Gastroesophageal sphincter (tissue), 4 donors: ENCODE measurements at regions not wholly inside any gene's neighbourhood (a gene's known extent, or its start where the extent isn't known, plus 50 kb on each side); places are given as distances from the start of the nearest gene placed in this dataset.

ENCODE experiments used
- ATAC-seq: fragments of 150-250 bp; one replicate; pipeline ENCODE4 v1.9.1; 2016; ENCODE audit warnings: mild to moderate bottlenecking, moderate library complexity
- H3K27ac ChIP-seq, 4 donors: fragments of 200-600 bp; sonication (generic) in 3 of 4; 1 replicate in 3 of 4; 2 replicates in 1 of 4; pipeline ENCODE4 v1.5.1; 2016 to 2019
- H3K27me3 ChIP-seq: fragments of 200-600 bp; sonication (generic); one replicate; pipeline ENCODE4 v1.5.1; 2019
- H3K36me3 ChIP-seq, 2 donors: fragments of 200-600 bp; sonication (generic); one replicate each; pipeline ENCODE4 v1.5.1; 2019; ENCODE audit warnings: control low read depth in 1 of 2
- H3K4me1 ChIP-seq, 3 donors: fragments of 200-600 bp; sonication (generic); 1 replicate in 2 of 3; 2 replicates in 1 of 3; pipeline ENCODE4 v1.5.1; 2016 to 2019; ENCODE audit warnings: control low read depth in 2 of 3
- H3K4me3 ChIP-seq, 2 donors: fragments of 200-600 bp; sonication (generic); one replicate each; pipeline ENCODE4 v1.5.1; 2019; ENCODE audit warnings: mild to moderate bottlenecking in 1 of 2, moderate library complexity in 1 of 2
- H3K9me3 ChIP-seq, 3 donors: fragments of 200-600 bp; sonication (generic); one replicate each; pipeline ENCODE4 v1.5.1; 2017 to 2019; ENCODE audit warnings: control low read depth in 2 of 3
- EP300 ChIP-seq: sonication (generic); formaldehyde crosslinking; IDR thresholded peaks from one replicate; pipeline ENCODE4 v1.6.1; 2017; ENCODE audit warnings: antibody characterized with exemption, mild to moderate bottlenecking
- POLR2A ChIP-seq, 2 donors: fragments of 450-650 bp; IDR thresholded peaks; one replicate each; pipeline ENCODE4 v1.6.1; 2017; ENCODE audit warnings: antibody characterized with exemption in 2 of 2, mild to moderate bottlenecking in 2 of 2, moderate library complexity in 1 of 2
- POLR2AphosphoS5 ChIP-seq: sonication (generic); formaldehyde crosslinking; IDR thresholded peaks from one replicate; pipeline ENCODE4 v1.6.1; 2017; ENCODE audit warnings: antibody characterized with exemption
- WGBS, 2 donors: methylation state at CpG; one replicate each; pipeline ENCODE4 v1.1.5; 2018; ENCODE audit warnings: low coverage in 1 of 2; 5-methylcytosine and 5-hydroxymethylcytosine counted together
- TF ChIP-seq, protein P1 (sequence below), 4 experiments: fragments of 200-600 bp in 2 of 4; fragments of 450-650 bp in 2 of 4; sonication (generic) in 1 of 4; IDR thresholded peaks; one replicate each; pipeline ENCODE4 v1.5.1; 2017 to 2019; ENCODE audit warnings: antibody characterized with exemption in 4 of 4, mild to moderate bottlenecking in 2 of 4, moderate library complexity in 2 of 4

DNA sequence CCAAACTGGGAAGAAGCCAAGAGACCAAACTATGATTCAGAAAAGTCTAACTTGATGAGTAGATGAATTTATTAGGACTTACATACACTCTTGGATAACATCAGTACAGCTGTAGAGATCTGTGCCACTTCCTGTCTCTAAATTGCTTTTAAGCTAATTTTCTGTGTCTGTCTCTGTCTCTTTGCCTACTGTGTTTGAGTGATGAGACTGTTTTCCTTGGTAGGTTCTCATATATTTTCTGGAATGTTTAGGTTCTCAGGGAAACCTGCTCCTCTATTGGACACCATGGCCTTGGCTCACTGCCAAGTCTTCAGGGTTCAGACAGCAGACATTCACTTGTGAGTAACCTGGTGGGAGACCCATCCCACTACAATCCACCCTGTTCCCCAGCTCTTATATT is 103.5 kb upstream of the KIF2B start:
- Histone ChIP-seq H3K27ac (no peak overlapping the region), H3K36me3 (no peaks in the 10 kb centered on the region), H3K4me3 (no peak overlapping the region), H3K4me1 (no peaks in the 10 kb centered on the region), H3K27me3 (no peaks in the 10 kb centered on the region), H3K9me3 (no peaks in the 10 kb centered on the region)
- TF ChIP-seq EP300 = no peak
- TF ChIP-seq POLR2AphosphoS5 = no peak
- TF ChIP-seq, protein P1, sequence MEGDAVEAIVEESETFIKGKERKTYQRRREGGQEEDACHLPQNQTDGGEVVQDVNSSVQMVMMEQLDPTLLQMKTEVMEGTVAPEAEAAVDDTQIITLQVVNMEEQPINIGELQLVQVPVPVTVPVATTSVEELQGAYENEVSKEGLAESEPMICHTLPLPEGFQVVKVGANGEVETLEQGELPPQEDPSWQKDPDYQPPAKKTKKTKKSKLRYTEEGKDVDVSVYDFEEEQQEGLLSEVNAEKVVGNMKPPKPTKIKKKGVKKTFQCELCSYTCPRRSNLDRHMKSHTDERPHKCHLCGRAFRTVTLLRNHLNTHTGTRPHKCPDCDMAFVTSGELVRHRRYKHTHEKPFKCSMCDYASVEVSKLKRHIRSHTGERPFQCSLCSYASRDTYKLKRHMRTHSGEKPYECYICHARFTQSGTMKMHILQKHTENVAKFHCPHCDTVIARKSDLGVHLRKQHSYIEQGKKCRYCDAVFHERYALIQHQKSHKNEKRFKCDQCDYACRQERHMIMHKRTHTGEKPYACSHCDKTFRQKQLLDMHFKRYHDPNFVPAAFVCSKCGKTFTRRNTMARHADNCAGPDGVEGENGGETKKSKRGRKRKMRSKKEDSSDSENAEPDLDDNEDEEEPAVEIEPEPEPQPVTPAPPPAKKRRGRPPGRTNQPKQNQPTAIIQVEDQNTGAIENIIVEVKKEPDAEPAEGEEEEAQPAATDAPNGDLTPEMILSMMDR (IDR thresholded peaks at IDR 0.05) = no peak
- no peak for TF ChIP-seq POLR2A (IDR thresholded peaks at IDR 0.05)
- ATAC-seq = no peak

DNA sequence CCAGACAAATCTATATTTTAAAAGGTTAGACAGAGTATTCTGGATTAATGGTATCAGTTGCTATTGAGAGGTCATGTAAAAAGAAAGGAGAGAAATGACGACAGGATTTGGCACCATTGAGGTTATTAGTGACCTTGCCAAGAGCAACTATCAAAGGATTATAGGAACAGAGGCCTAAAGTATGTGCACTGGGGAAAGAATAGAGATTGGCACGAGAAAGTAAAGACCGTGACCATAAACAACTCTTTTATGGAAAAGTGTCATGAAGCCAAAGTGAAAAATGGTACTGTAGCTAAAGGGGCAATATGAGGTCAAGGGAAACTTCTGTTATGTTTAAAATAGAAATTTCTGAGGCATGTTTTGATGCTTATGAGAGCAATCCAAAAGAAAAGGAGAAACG is 115.2 kb upstream of the KIF2B start:
- no peaks in the 10 kb centered on the region for H3K36me3 ChIP-seq
- no peak overlapping the region for H3K27ac ChIP-seq
- H3K4me3 ChIP-seq = no peak overlapping the region
- TF ChIP-seq POLR2A (IDR thresholded peaks at IDR 0.05) (no peak), POLR2AphosphoS5 (no peak), EP300 (no peak)
- TF ChIP-seq, protein P1 (IDR thresholded peaks at IDR 0.05) = no peak
- WGBS, 2 donors = 10 to 28% methylated on average over 4 of the region's 4 CpGs
- no peaks in the 10 kb centered on the region for H3K27me3 ChIP-seq
- H3K9me3 ChIP-seq = no peaks in the 10 kb centered on the region
- ATAC-seq = no peak
- no peaks in the 10 kb centered on the region for H3K4me1 ChIP-seq

DNA sequence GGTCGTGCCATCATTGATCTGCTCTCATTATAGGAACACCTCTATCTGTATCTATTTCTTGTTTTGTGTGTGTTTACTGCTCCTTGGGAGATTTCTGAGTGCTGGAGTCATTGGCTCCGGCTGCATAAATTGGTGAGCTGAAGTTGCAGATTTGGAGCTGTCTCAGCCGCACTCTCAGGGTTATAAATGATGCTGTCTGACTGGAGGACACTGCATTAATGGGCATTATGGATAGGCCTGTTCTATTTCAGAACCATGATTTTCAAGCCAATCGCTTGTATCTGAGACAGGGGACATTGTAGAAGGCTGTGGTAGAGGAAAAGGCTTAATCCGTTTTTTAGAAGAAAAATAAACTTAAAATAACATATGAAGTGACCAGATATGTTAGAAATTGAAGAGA is 126.4 kb upstream of the KIF2B start:
- no peak overlapping the region for H3K27ac ChIP-seq
- no peaks in the 10 kb centered on the region for H3K36me3 ChIP-seq
- no peak for ATAC-seq
- WGBS, 2 donors = 33 to 43% methylated on average over 4 of the region's 5 CpGs
- no peaks in the 10 kb centered on the region for H3K9me3 ChIP-seq
- no peaks in the 10 kb centered on the region for H3K27me3 ChIP-seq
- no peak overlapping the region for H3K4me3 ChIP-seq
- no peaks in the 10 kb centered on the region for H3K4me1 ChIP-seq
- TF ChIP-seq POLR2A (IDR thresholded peaks at IDR 0.05) = no peak
- TF ChIP-seq, protein P1 (IDR thresholded peaks at IDR 0.05) = no peak
- no peak for TF ChIP-seq EP300
- no peak for TF ChIP-seq POLR2AphosphoS5

DNA sequence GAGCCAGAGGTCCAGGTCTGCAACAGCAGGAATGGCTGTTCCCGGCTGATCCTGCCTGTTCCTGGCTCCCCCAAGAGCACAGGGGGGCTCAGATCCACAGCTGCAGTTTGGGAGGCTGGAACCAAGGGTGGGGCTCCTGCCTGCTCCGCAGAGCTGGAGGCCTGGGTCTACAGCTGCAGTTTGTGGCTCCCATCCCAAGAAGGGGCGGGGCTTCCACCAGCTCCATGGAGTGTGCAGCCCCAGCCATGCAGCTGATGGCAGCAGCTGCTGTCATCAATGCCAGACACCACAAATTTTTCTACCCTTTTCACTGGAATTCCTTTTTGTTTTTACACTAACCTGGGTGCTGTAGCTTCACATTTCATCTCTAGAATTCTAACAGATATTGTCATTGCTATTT is 135.4 kb upstream of the KIF2B start:
- peaks cover 0 to 6% (median 0%) of the 10 kb centered on the region in 3 donors for H3K9me3 ChIP-seq
- no peaks in the 10 kb centered on the region for H3K4me1 ChIP-seq
- H3K27me3 ChIP-seq = no peaks in the 10 kb centered on the region
- no peaks in the 10 kb centered on the region for H3K36me3 ChIP-seq
- no peak overlapping the region for H3K27ac ChIP-seq
- H3K4me3 ChIP-seq = no peak overlapping the region
- 58% methylated on average over 2 of the region's 3 CpGs; no CpG with 5 or more reads in 1 of the 2 donors for WGBS, 2 donors
- ATAC-seq = no peak
- TF ChIP-seq POLR2AphosphoS5 (no peak), POLR2A (IDR thresholded peaks at IDR 0.05) (no peak), EP300 (no peak)
- TF ChIP-seq, protein P1 (IDR thresholded peaks at IDR 0.05) = no peak

DNA sequence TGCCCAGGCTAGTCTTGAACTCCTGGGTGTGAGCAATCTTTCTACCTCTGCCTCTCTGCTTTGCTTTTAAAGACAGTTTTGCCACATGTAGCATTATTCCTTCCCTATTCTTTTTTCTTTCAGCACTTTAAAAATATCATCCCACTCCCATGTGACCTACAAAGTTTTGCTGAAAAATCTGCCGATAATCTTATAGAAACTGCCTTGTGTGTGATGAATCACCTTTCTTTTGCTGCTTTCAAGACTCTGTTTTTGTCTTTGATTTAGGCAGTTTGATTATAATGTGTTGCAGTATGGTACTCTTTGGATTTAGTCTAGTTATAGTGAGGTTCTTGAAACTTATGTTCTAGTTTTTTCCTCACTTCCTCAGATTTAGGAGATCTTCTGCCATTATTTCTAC is 142.0 kb upstream of the KIF2B start:
- peaks cover 0 to 7% (median 0%) of the 10 kb centered on the region in 3 donors for H3K9me3 ChIP-seq
- no peak overlapping the region for H3K27ac ChIP-seq
- no peak for TF ChIP-seq POLR2A (IDR thresholded peaks at IDR 0.05)
- TF ChIP-seq EP300 = no peak
- TF ChIP-seq, protein P1 (IDR thresholded peaks at IDR 0.05) = no peak
- TF ChIP-seq POLR2AphosphoS5 = no peak
- WGBS, 2 donors = 79 to 100% methylated on average over 1 of the region's 1 CpG
- no peaks in the 10 kb centered on the region for H3K36me3 ChIP-seq
- H3K4me3 ChIP-seq = no peak overlapping the region
- ATAC-seq = no peak
- no peaks in the 10 kb centered on the region for H3K27me3 ChIP-seq
- H3K4me1 ChIP-seq = no peaks in the 10 kb centered on the region
